Vagina (tissue), 2 donors: ENCODE measurements at regions not wholly inside any gene's neighbourhood (a gene's known extent, or its start where the extent isn't known, plus 50 kb on each side); places are given as distances from the start of the nearest gene placed in this dataset.

Experiments used
- DNase-seq, 2 donors: peaks; one replicate each; pipeline ENCODE4 v3.0.0-alpha.2; 2017; ENCODE audit errors: extremely low spot score in 2 of 2
- H3K27ac ChIP-seq: fragments of 200-600 bp; sonication (generic); one replicate; pipeline ENCODE4 v1.5.1; 2019
- H3K27me3 ChIP-seq: fragments of 200-600 bp; sonication (generic); one replicate; pipeline ENCODE4 v1.5.1; 2019
- H3K36me3 ChIP-seq, 2 donors: fragments of 200-600 bp; sonication (generic); one replicate each; pipeline ENCODE4 v1.5.1; 2017 to 2019
- H3K4me1 ChIP-seq: fragments of 200-600 bp; sonication (generic); one replicate; pipeline ENCODE4 v1.5.1; 2019
- H3K4me3 ChIP-seq, 2 donors: fragments of 200-600 bp; sonication (generic); 1 replicate in 1 of 2; 2 replicates in 1 of 2; pipeline ENCODE4 v1.5.1; 2016 to 2019
- H3K9me3 ChIP-seq: fragments of 200-600 bp; sonication (generic); one replicate; pipeline ENCODE4 v1.5.1; 2019
- CTCF ChIP-seq, 3 experiments: fragments of 450-650 bp in 2 of 3; fragments of 200-600 bp in 1 of 3; sonication (generic) in 1 of 3; IDR thresholded peaks; one replicate each; pipeline ENCODE4 v1.5.1; 2017 to 2019; ENCODE audit warnings: antibody characterized with exemption in 3 of 3, mild to moderate bottlenecking in 2 of 3, moderate library complexity in 2 of 3
- POLR2A ChIP-seq, 2 donors: fragments of 450-650 bp; IDR thresholded peaks; one replicate each; pipeline ENCODE4 v1.6.1; 2017; ENCODE audit warnings: antibody characterized with exemption in 2 of 2, mild to moderate bottlenecking in 2 of 2, moderate library complexity in 2 of 2
- POLR2AphosphoS5 ChIP-seq, 2 donors: sonication (generic); formaldehyde crosslinking; IDR thresholded peaks; one replicate each; pipeline ENCODE4 v1.9.0; 2017; ENCODE audit warnings: antibody characterized with exemption in 2 of 2, mild to moderate bottlenecking in 2 of 2, low read depth in 1 of 2; ENCODE audit not compliant: insufficient read depth in 1 of 2
- intact Hi-C: fragments of 100-400 bp; cut with DNase I; formaldehyde crosslinking; loops from one replicate; pipeline ENCODE4 v1.15.1; 2023

GRCh38 chr6:134593887-134594286 lies 276.0 kb upstream of the SGK1 start:
- DNase-seq: no peak
- Histone ChIP-seq H3K27ac (peak overlapping the region; percentile 39), H3K4me3 (no peak overlapping the region), H3K36me3 (no peaks in the 10 kb centered on the region), H3K9me3 (no peaks in the 10 kb centered on the region), H3K4me1 (peaks cover 9% of the 10 kb centered on the region), H3K27me3 (no peaks in the 10 kb centered on the region)
- peak in 1 of 2 donors; percentile 27 for TF ChIP-seq POLR2AphosphoS5 (IDR thresholded peaks at IDR 0.05; ENCODE audit: insufficient read depth in 1 of 2, low read depth in 1 of 2)
- TF ChIP-seq POLR2A (IDR thresholded peaks at IDR 0.05): no peak
- TF ChIP-seq CTCF (IDR thresholded peaks at IDR 0.05): no peak
- intact Hi-C loops: no loop called here

- Histone ChIP-seq H3K4me1 (peaks cover 9% of the 10 kb centered on the region), H3K27ac (peak overlapping the region; percentile 39), H3K4me3 (no peak overlapping the region), H3K36me3 (no peaks in the 10 kb centered on the region), H3K9me3 (no peaks in the 10 kb centered on the region), H3K27me3 (no peaks in the 10 kb centered on the region)
- TF ChIP-seq POLR2AphosphoS5 (IDR thresholded peaks at IDR 0.05; ENCODE audit: insufficient read depth in 1 of 2, low read depth in 1 of 2): peak in 1 of 2 donors; percentile 73
- no peak for TF ChIP-seq POLR2A (IDR thresholded peaks at IDR 0.05)
- TF ChIP-seq CTCF (IDR thresholded peaks at IDR 0.05): no peak
- no peak for DNase-seq
- intact Hi-C loops: no loop called here
These were observed 275.5 kb upstream of the SGK1 start for GRCh38 chr6:134593442-134593841.

GRCh38 chr6:134593024-134593423 lies 275.1 kb upstream of the SGK1 start:
- TF ChIP-seq POLR2A (IDR thresholded peaks at IDR 0.05) (no peak), POLR2AphosphoS5 (IDR thresholded peaks at IDR 0.05; ENCODE audit: insufficient read depth in 1 of 2, low read depth in 1 of 2) (no peak), CTCF (IDR thresholded peaks at IDR 0.05) (no peak)
- Histone ChIP-seq H3K4me1 (peaks cover 9% of the 10 kb centered on the region), H3K9me3 (no peaks in the 10 kb centered on the region), H3K4me3 (no peak overlapping the region), H3K27me3 (no peaks in the 10 kb centered on the region), H3K36me3 (no peaks in the 10 kb centered on the region), H3K27ac (no peak overlapping the region)
- intact Hi-C loops: no loop called here
- no peak for DNase-seq

- Histone ChIP-seq H3K36me3 (no peaks in the 10 kb centered on the region), H3K27me3 (no peaks in the 10 kb centered on the region), H3K9me3 (no peaks in the 10 kb centered on the region), H3K4me3 (no peak overlapping the region), H3K27ac (peak overlapping the region; percentile 66), H3K4me1 (peaks cover 9% of the 10 kb centered on the region)
- intact Hi-C loops: no loop called here
- DNase-seq: no peak
- no peak for TF ChIP-seq CTCF (IDR thresholded peaks at IDR 0.05)
- TF ChIP-seq POLR2AphosphoS5 (IDR thresholded peaks at IDR 0.05; ENCODE audit: insufficient read depth in 1 of 2, low read depth in 1 of 2): no peak
- no peak for TF ChIP-seq POLR2A (IDR thresholded peaks at IDR 0.05)
These were observed 272.5 kb upstream of the SGK1 start for GRCh38 chr6:134590449-134590848.

GRCh38 chr6:134590004-134590403 lies 272.1 kb upstream of the SGK1 start:
- H3K27ac ChIP-seq: peak overlapping the region; percentile 66
- DNase-seq: no peak
- peaks cover 9% of the 10 kb centered on the region for H3K4me1 ChIP-seq
- TF ChIP-seq POLR2AphosphoS5 (IDR thresholded peaks at IDR 0.05; ENCODE audit: insufficient read depth in 1 of 2, low read depth in 1 of 2) (no peak), CTCF (IDR thresholded peaks at IDR 0.05) (no peak), POLR2A (IDR thresholded peaks at IDR 0.05) (no peak)
- intact Hi-C loops: no loop called here
- H3K4me3 ChIP-seq: no peak overlapping the region
- H3K36me3 ChIP-seq: no peaks in the 10 kb centered on the region
- H3K9me3 ChIP-seq: no peaks in the 10 kb centered on the region
- H3K27me3 ChIP-seq: no peaks in the 10 kb centered on the region
